Caco-2 (cell line): ENCODE measurements at regions not wholly inside any gene's neighbourhood (a gene's known extent, or its start where the extent isn't known, plus 50 kb on each side); places are given as distances from the start of the nearest gene placed in this dataset.

ENCODE experiments used
- BruUV-seq: library from RNA; stranded (reverse); fragments of 400-500 nt; replicated peaks from 2 replicates; lab custom pipeline; 2021; lab: Mats Ljungman, UMichigan
- CTCF ChIA-PET: fragments of 300-600 bp; sonication (Branson Sonifier 250); formaldehyde crosslinking; loops from one replicate; lab custom pipeline; 2022; ENCODE audit warnings: antibody characterized with exemption; lab: Charles Lee
- POLR2A ChIA-PET: fragments of 300-600 bp; sonication (Branson Sonifier 250); formaldehyde crosslinking; loops from one replicate; lab custom pipeline; 2022; ENCODE audit warnings: antibody characterized with exemption; lab: Charles Lee
- DNase-seq, 2 experiments: peaks; one replicate each; pipeline versions ENCODE4 v3.0.0 to v3.0.0-alpha.2; 2020 to 2022
- H3K27me3 ChIP-seq: replicated peaks from 2 replicates; pipeline ENCODE4 v1.6.0; 2011; ENCODE audit warnings: low read length; ENCODE audit not compliant: control insufficient read depth, insufficient read depth
- H3K36me3 ChIP-seq: 2 replicates; pipeline ENCODE4 v1.5.1; 2011; ENCODE audit warnings: low read length; ENCODE audit not compliant: control insufficient read depth, insufficient read depth
- H3K4me1 ChIP-seq: fragments of 250-450 bp; sonication (Bioruptor Pico); 2 replicates; pipeline ENCODE4 v1.5.1; 2020; ENCODE audit warnings: mild to moderate bottlenecking
- H3K4me3 ChIP-seq: 2 replicates; pipeline ENCODE4 v1.5.1; 2011; ENCODE audit warnings: low read depth, mild to moderate bottlenecking, control low read depth, low read length
- H3K9me3 ChIP-seq: fragments of 250-450 bp; sonication (Bioruptor Pico); 2 replicates; pipeline ENCODE4 v1.5.1; 2020; ENCODE audit warnings: mild to moderate bottlenecking, moderate library complexity
- H3K27ac Mint-ChIP-seq: one replicate; pipeline ENCODE4 v1.8.0; 2022; ENCODE audit warnings: mixed read lengths; ENCODE audit not compliant: unreplicated experiment
- H3K27me3 Mint-ChIP-seq: one replicate; pipeline ENCODE4 v1.8.0; 2022; ENCODE audit warnings: mixed read lengths; ENCODE audit not compliant: insufficient read depth, unreplicated experiment
- H3K36me3 Mint-ChIP-seq: one replicate; pipeline ENCODE4 v1.8.0; 2022; ENCODE audit warnings: mild to moderate bottlenecking, mixed read lengths; ENCODE audit not compliant: insufficient read depth, unreplicated experiment
- H3K4me1 Mint-ChIP-seq: one replicate; pipeline ENCODE4 v1.8.0; 2022; ENCODE audit warnings: low read depth, mixed read lengths; ENCODE audit not compliant: unreplicated experiment
- H3K4me3 Mint-ChIP-seq: one replicate; pipeline ENCODE4 v1.8.0; 2022; ENCODE audit warnings: mild to moderate bottlenecking, moderate library complexity, mixed read lengths; ENCODE audit not compliant: unreplicated experiment
- H3K9me3 Mint-ChIP-seq: one replicate; pipeline ENCODE4 v1.8.0; 2022; ENCODE audit warnings: mixed read lengths; ENCODE audit not compliant: unreplicated experiment
- intact Hi-C: fragments of 100-400 bp; cut with micrococcal nuclease; formaldehyde crosslinking; loops from one replicate; pipeline ENCODE4 v1.10.0; 2022; ENCODE audit not compliant: unreplicated experiment
- TF ChIP-seq, protein P1 (sequence below), 2 experiments: fragments of 200-600 bp in 1 of 2; IDR thresholded peaks; 1 replicate in 1 of 2; 2 replicates in 1 of 2; pipeline versions ENCODE4 v1.5.1 to v1.8.0; 2011 to 2022; ENCODE audit warnings: antibody characterized with exemption in 1 of 2, control low read depth in 1 of 2, inconsistent platforms in 1 of 2, low read depth in 1 of 2, low read length in 1 of 2, mild to moderate bottlenecking in 1 of 2, moderate library complexity in 1 of 2; ENCODE audit not compliant: insufficient read depth in 1 of 2, severe bottlenecking in 1 of 2, unreplicated experiment in 1 of 2

DNA sequence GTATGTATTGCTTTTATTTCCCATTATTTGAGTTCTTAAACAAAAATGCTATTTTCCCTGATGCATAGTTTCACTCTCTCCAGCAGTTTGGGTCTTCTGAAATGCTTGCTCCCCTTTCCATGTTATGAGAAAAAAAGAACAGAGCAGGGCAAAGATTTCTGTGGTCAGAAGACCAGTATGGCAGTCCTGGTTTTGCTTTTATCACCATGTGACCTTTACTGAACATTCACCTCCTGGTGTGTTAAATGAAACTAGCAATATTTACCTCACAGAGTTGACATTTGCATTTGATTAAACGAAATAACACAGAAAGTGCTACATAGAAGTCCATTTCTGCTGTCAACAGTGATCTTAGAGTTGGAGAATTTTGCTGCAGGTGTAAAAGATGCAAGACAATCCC, 141.0 kb upstream of the G2E3 start:
- intact Hi-C loops = no loop called here
- Mint-ChIP-seq H3K27ac (no peak overlapping the region), H3K9me3 (peaks cover 11% of the 10 kb centered on the region), H3K4me1 (peaks cover 10% of the 10 kb centered on the region), H3K36me3 (no peaks in the 10 kb centered on the region), H3K27me3 (no peaks in the 10 kb centered on the region), H3K4me3 (no peak overlapping the region)
- TF ChIP-seq, protein P1, sequence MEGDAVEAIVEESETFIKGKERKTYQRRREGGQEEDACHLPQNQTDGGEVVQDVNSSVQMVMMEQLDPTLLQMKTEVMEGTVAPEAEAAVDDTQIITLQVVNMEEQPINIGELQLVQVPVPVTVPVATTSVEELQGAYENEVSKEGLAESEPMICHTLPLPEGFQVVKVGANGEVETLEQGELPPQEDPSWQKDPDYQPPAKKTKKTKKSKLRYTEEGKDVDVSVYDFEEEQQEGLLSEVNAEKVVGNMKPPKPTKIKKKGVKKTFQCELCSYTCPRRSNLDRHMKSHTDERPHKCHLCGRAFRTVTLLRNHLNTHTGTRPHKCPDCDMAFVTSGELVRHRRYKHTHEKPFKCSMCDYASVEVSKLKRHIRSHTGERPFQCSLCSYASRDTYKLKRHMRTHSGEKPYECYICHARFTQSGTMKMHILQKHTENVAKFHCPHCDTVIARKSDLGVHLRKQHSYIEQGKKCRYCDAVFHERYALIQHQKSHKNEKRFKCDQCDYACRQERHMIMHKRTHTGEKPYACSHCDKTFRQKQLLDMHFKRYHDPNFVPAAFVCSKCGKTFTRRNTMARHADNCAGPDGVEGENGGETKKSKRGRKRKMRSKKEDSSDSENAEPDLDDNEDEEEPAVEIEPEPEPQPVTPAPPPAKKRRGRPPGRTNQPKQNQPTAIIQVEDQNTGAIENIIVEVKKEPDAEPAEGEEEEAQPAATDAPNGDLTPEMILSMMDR (IDR thresholded peaks at IDR 0.05; ENCODE audit: insufficient read depth in 1 of 2, low read depth in 1 of 2, low read length in 1 of 2, severe bottlenecking in 1 of 2, unreplicated experiment in 1 of 2) = no peak
- Histone ChIP-seq H3K9me3 (no peaks in the 10 kb centered on the region), H3K36me3 (no peaks in the 10 kb centered on the region), H3K4me3 (no peak overlapping the region), H3K27me3 (no peaks in the 10 kb centered on the region), H3K4me1 (0 out of 2 replicates have a peak, but pooled peaks cover 5% of the 10 kb centered on the region)
- BruUV-seq = no TSS peak
- no peak for DNase-seq
- POLR2A ChIA-PET = no interaction called here
- CTCF ChIA-PET = no interaction called here

- peaks cover 11% of the 10 kb centered on the region for H3K9me3 Mint-ChIP-seq
- Histone ChIP-seq H3K36me3 (no peaks in the 10 kb centered on the region), H3K4me3 (no peak overlapping the region), H3K27me3 (no peaks in the 10 kb centered on the region), H3K4me1 (0 out of 2 replicates have a peak, but pooled peaks cover 5% of the 10 kb centered on the region), H3K9me3 (no peaks in the 10 kb centered on the region)
- no TSS peak for BruUV-seq
- peaks cover 10% of the 10 kb centered on the region for H3K4me1 Mint-ChIP-seq
- H3K27ac Mint-ChIP-seq = no peak overlapping the region
- DNase-seq = no peak
- no peak overlapping the region for H3K4me3 Mint-ChIP-seq
- intact Hi-C loops = no loop called here
- CTCF ChIA-PET = no interaction called here
- POLR2A ChIA-PET = no interaction called here
- no peaks in the 10 kb centered on the region for H3K27me3 Mint-ChIP-seq
- TF ChIP-seq, protein P1 (IDR thresholded peaks at IDR 0.05; ENCODE audit: insufficient read depth in 1 of 2, low read depth in 1 of 2, low read length in 1 of 2, severe bottlenecking in 1 of 2, unreplicated experiment in 1 of 2) = no peak
- no peaks in the 10 kb centered on the region for H3K36me3 Mint-ChIP-seq
Observed at GRCh38 chr14:30419037-30419436, 139.9 kb upstream of the G2E3 start.

DNA sequence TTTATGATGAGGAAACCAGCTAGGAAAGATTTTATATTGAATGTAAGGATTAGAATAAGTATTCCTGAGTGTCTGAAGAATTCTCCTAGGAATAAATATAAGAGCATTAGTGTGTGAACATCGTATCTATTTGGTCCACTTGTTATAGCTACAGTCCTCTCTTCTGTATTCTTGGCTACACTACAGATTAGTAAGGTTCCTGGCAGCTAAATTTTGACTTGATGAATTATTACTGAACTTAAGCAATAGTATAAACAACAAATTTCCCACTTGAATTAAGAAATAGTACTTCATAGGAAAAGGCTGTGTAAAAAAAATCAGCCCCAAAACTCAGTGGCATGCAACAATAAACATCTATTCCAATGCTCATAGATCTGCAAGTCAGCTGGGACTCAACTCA, 138.4 kb upstream of the G2E3 start:
- no peaks in the 10 kb centered on the region for H3K36me3 ChIP-seq
- Mint-ChIP-seq H3K27me3 (peaks cover 3% of the 10 kb centered on the region), H3K4me3 (no peak overlapping the region), H3K9me3 (peaks cover 11% of the 10 kb centered on the region), H3K27ac (no peak overlapping the region), H3K4me1 (peaks cover 10% of the 10 kb centered on the region), H3K36me3 (no peaks in the 10 kb centered on the region)
- H3K4me1 ChIP-seq = 0 out of 2 replicates have a peak, but pooled peaks cover 5% of the 10 kb centered on the region
- ChIA-PET POLR2A (no interaction called here), CTCF (no interaction called here)
- TF ChIP-seq, protein P1 (IDR thresholded peaks at IDR 0.05; ENCODE audit: insufficient read depth in 1 of 2, low read depth in 1 of 2, low read length in 1 of 2, severe bottlenecking in 1 of 2, unreplicated experiment in 1 of 2) = no peak
- no TSS peak for BruUV-seq
- H3K9me3 ChIP-seq = no peaks in the 10 kb centered on the region
- no peak overlapping the region for H3K4me3 ChIP-seq
- DNase-seq = no peak
- no peaks in the 10 kb centered on the region for H3K27me3 ChIP-seq
- intact Hi-C loops = no loop called here
